ENCODE measurements at regions not wholly inside any gene's neighbourhood (a gene's known extent, or its start where the extent isn't known, plus 50 kb on each side); places are given as distances from the start of the nearest gene placed in this dataset.

GRCh38 chr10:113435881-113436280 is 117.0 kb upstream of the HABP2 start:
- no peak for TF ChIP-seq POLR2A (IDR thresholded peaks at IDR 0.05; ENCODE audit: low read depth, low read length)
- TF ChIP-seq POLR2AphosphoS5 (IDR thresholded peaks at IDR 0.05; ENCODE audit: low read depth, low read length), result no peak
- no peak for TF ChIP-seq SPI1 (IDR thresholded peaks at IDR 0.05; ENCODE audit: low read depth, low read length)
- TF ChIP-seq TAF1 (IDR thresholded peaks at IDR 0.05; ENCODE audit: low read depth, low read length), result no peak

All from GM12891 (cell line).